HG03064 (cell line): ENCODE measurements at regions not wholly inside any gene's neighbourhood (a gene's known extent, or its start where the extent isn't known, plus 50 kb on each side); places are given as distances from the start of the nearest gene placed in this dataset.

Source experiments
- ATAC-seq: cut with Tn5 transposase; IDR thresholded peaks from one replicate; pipeline ENCODE4 v1.9.1; 2021; ENCODE audit warnings: low read depth; ENCODE audit not compliant: unreplicated experiment

DNA sequence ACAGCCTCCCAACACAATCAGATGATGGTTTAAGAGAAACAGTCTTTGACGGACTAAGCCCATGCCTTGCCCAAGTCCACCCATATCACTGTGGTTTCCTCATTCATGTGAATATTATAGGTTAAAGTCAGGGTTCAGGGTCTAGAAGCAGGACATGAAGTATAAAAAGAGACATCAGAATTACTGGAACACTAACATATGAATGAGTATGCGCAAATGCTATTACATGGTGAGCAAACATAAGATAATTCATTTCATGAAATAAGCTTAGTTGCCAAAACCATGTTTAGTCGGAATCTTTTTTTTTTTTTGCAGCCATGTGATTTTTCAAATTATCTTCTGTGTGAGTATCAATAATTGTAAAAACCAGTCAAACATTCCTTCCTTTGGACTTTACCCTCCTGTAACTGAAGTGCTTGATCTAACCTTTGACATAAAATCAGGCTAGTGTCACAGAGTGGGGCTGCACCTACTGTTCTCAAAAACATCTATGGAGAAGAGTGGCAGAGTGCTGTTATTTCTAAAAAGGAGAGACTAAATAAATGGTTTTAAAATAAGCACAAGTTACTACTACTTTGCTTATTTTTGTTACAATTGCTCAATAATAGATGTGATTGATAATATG is 84.9 kb upstream of the NRIP1 start:
- no peak for ATAC-seq

DNA sequence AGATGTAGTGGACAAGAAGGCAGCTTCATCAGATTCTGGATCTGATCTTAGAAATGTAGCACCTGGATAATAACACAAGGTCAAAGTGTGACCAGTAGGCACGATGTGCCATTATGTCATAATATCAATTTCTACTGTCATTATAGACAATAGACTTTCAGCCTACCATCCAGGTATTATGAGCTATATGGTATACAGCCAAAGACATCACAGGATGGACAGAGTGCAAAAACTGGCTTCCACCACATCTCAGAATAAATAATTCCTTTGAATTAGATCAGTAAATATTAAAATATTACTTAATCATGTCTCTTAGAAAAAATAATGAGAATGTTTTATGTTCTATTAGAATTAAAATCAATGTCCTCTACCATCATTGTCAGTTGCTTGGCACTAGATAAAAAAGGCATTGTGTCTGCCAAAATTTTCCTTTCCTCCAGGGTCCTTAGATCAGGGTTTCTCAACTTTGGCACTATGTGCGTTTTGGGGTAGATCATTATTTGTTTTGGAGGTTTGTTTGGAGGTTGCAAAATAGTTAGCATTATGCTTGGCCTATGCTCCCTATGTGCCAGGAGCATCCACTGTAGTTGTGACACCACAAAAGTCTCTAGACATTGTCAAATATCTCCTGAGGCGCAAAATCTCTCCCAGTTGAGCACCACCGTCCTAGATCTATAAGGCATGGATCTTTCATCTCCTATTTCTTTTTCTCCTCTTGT is 86.7 kb upstream of the NRIP1 start:
- no peak for ATAC-seq

DNA sequence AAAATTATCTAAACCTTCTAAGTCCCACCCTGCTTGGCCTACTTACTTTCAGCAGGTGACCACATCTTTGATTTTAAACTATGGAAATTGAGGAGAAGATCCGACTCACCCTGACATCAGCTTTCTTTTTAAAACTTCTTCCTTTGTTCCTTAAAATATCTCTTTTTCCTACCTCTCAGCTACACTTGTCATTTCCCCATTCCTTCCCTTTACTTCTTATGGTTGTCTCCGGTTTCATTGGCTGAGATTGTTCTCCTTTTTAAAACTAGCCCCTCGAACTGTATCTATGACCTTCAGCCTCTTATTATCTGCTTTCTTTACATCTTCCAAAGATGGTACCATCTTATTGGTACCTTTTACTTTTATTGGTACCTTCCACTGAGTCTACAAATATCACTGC is 87.8 kb upstream of the NRIP1 start:
- no peak for ATAC-seq

DNA sequence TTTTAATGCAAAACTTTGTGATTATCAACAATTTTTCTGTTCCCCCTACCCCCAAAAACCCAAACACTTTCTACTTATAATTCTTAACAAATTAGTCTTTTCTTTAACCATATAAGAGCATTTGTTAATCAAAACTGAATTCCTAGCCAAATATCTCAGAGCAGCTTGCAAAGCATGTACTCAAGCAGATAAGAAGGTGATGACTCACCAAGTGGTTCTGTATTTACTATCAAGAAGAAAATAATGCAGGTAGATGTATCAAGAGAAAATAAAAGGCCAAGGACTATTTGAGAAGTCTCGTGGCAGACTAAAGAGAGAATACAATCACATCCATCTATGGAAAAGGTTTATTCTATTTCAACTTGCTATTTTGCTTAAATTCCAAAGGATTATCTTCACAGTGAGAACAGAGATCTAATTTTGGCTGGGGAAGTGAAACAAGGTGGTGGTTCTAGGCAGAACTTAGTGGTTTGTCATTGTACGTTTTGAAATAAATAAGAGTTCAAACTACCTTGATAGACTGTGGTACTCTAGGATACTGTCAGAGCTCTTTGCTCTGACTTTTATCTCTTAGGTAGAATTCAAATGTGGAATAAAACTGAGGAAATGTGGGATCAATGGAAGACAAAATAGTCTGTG is 94.7 kb upstream of the NRIP1 start:
- ATAC-seq, result peak; percentile 68

DNA sequence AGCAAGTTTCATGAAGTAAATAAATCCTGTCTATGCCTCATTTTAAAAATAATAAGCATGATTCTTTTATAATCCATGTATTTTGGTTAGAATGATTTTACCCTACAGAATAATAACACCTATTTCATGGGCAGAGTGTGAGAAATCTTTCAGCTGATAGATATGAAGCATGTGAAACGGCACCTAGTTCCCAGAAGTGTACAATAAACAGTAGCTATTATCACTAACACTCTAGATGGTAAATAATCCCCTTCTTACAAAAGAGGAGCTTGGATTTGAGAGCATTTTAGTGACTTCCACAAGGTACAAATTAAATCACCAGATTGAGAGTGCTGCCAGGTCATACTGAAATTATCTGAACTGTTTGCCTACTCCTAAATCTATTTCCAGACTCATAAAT is 95.3 kb upstream of the NRIP1 start:
- no peak for ATAC-seq

DNA sequence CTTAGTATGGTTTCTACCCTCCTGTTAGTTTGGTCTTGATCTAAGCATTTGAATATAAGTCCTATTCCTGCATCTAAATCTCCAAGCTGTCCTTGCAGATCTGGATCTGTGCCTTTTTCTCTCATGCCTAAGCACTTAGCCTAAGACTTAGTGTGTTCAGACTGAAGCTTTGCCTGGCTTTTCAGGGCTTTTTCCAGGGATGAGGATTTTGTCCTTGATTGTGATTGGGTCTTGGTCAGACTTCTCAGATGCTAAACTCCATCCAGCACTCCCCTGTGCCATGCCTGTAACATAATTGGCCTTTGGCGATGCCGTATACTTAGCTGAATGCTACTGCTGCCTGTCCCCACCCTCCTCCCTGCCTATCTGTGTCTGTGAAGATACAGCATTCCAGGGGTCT is 98.1 kb upstream of the NRIP1 start:
- no peak for ATAC-seq

DNA sequence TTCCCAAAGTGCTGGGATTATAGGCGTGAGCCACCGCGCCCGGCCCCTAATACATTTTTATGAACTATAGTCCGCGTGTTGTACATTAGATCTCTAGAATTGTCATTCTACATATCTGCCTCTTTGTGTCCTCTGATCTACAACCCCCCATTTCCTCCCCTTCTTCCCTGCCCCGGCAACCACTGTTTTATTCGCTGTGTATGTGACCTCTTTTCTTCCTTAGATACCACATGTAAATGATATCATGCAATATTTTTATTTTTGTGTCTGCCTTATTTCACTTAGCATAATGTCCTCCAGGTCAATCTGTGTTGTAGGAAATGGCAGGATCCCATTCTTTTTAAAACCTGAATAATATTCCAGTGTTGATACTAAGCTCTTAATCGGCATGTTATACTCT is 99.5 kb upstream of the NRIP1 start:
- no peak for ATAC-seq

DNA sequence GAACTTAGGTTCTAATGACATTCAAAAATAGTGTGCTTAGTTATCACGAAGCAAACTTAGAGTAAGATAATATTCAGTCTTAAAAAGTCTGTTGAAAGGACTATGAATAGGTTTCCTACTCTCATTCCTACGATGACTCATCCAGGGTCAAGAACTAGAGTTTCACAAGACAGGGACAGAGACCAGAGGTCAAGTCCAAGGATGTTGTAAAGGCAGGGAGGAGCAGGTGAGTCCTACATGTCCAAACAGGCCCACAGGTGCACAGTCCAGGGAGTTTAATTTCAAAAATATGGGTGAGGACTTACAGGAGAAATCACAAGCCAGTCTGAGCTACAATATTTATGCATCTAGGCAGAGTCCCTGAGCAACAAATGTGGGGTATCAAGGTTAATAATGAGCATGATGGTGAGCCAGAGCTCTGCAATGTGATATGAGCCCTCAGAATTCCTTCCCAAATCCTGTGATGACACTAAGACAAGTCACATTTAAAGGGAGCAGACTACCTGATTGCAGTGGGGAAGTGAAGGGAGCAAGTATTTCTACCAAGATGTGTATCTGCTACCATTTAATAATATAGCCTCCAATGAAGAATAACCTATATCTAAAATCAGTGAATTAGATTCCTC is 100.0 kb upstream of the NRIP1 start:
- no peak for ATAC-seq

DNA sequence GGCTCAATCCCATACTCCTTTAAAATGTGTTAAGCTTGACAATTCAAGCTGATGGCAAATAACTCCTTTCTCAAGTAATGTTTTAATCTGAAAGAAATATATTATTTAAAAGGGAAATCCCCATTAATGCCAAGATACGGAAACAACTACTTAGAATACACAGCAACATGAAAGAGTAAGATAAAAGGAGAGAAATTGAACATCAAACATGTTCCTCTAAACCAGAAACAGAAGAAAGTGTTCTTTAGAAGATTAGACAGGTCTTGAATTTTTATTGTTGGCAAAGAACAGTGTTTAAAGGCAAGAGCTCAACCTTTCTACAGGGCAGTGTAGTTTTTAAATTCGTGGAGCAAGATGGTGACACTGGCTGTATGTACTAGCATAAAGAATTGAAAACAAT is 105.8 kb upstream of the NRIP1 start:
- ATAC-seq, result no peak

DNA sequence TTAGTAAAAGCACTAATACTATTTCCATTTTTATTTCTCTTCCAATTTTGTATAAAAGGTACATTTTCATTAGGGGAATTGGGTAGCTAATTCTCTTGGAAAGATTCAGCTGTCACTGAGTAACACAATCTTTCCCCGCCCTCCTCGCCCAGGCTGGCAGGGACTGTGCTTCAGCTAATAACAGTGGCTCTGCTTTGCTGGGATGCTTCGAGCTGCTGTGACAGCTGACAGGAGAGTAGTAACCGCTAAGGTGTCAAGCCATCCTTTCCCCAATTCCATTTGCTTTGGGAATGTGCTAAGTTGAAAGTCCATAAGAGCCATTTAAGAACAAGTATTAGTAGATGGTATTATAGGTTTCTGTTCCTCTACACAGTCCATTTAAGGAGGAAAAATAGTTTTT is 106.7 kb upstream of the NRIP1 start:
- ATAC-seq, result no peak

DNA sequence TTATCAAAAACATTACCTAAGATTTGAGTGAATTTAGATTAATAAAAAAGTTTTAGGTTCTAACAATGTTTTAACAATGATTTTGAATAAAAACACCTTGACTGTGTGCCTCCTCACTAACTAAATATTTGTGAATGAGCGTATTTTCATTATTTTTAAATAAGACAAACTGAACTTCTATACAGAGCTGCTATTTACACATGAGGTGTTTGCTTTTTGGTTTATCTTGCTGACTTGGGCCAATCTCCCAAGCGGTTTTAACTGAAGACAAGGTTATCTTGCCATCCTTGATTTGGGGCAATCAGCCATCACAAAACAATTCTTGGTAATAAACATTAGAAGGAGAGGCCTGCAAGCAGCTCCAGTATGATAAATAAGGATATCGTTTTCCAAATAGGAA is 108.2 kb upstream of the NRIP1 start:
- ATAC-seq, result no peak

DNA sequence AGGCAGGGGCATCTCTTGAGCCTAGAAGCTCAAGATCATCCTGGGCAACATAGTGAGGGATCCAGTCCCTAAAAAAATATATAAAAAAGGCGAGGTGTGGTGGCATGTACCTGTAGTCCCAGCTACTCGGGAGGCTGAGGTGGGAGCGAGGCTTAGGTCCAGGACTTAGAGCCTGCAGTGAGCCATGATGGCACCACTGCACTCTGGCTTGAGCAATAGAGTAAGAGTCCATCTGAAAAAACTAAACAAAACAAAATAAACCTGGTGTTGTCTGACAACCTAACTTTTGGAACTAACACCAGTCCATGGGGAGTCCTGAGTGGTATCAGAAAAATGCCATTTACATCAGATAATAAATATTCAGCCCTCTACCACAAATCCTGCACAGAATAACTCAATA is 110.1 kb upstream of the NRIP1 start:
- no peak for ATAC-seq

DNA sequence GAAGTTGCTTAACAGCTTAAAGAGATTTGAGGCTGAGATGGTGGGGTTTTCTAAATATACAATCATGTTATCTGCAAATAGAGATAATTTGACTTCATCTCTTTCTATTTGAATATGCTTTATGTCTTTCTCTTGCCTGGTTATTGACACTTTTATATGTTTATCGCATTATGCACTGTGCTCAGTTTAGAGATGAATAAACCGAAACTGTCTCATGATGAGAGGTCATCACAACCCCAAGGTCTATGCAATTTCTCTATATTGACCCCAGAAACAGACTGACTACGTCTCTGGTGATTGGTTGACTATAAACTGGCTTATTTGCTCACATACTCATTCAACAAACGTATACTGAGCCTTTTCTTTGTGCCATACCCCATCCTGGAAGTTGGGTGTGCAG is 117.9 kb upstream of the NRIP1 start:
- no peak for ATAC-seq

DNA sequence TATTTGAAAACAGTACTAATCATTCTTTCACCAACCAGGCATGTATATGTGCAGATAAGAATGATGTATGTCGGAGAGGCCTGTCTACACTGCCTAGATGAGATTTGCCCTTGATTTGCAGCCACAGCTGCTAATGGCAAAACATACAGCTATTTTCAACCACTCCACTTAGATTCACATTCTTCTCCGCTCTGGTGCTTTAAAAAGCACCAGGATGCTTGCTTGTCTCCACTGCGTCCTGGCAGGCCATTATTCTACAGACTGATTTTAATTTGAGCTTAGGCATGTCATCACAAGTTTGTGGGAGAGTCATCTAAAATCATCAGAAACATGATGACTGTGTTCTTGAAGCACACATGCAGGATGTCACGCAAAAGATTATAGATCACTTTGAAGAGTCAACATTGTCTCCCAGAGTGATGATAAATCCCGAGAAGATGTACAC is 119.0 kb upstream of the NRIP1 start:
- ATAC-seq, result no peak

DNA sequence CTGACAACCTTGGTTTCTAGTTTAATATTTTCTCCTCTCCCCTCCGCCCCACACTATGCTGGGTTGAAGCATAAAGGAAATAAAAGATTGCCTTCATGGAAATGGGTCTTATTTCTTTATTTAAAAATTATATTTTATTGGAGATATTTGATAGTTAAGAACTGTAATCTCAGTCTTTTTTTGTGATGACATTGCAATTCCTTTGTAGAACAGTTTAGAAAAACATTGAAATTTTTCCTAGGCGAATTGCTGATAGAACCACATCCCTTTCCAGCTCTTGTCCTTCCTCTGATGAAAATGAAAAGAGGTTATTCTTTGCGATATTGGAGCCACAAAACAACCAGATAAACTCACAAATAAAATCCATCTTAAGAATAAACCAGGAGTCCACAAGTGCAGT is 125.6 kb upstream of the NRIP1 start:
- ATAC-seq, result no peak

DNA sequence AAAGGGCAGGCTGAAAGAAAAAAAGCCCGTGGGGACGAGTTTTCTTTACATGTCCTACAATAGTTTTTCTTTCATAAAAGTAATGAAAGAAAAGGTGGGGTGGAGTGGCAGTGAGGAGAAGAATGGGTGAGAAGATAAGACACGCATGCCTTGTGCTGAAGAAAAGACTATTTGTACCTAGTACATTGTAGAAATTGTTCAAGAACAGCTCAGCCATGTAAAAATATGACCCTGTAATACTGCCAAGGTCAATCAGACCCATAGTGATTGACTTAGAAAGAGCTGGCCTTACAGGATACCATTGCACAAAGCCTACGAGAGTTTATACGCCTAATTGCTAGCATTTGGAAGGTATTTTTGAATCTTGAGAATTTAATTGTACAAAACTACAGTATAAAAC is 126.0 kb upstream of the NRIP1 start:
- no peak for ATAC-seq

DNA sequence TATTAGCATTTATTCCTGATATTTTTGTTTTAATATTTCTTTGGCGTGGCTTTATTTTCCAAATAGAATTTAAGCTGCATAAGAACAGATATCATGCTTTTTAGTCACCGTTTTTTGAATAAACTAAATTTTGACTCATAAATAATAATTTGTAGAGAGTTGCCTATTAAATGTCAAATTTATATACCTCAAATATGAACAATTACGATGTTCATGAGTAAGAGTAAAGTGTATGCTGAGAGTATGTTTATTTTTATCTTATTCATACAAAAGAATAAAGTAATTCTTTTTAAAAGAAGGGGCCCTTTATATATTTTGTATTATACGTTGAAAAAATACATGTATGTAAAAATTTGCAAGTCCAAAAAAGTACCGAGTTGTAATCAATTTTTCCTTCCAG is 126.5 kb upstream of the NRIP1 start:
- ATAC-seq, result no peak

DNA sequence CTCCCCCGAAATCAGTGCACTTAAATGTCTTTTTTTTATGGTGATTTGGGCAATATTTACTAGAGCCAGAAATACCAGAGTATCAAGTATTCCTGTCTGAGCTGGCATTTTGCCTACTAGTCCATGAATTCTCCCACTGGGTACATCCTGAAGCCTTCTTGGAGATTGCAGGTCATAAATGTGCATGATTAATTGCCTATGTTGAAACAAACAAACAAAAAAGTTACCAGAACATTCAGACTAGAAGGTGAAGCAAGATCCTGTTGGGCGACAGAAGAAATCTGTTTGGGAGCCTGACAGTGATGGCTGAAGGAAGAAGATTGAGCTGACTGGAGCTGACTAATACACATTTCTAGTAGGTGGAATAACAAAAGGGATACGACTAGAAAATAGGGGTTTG is 127.4 kb upstream of the NRIP1 start:
- no peak for ATAC-seq

DNA sequence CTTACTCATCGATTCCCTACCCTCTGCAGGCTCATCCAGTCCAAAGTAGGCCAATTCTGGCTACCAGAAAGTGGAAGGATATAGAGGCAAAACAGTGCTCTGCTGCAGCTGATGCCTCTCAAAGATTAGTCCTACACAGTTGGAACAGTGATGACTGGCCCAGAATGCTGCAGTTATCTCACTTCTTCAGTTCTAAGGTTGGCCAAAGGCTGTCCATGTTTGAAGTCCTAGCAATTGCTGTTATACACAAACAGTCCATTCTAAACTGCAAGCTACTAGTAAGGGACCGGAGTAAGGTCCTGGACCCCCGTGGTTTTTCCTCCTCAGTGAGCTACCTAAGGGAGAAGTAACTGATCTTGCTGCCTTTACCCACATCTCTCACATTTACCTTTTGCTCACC is 129.1 kb upstream of the NRIP1 start:
- ATAC-seq, result no peak

DNA sequence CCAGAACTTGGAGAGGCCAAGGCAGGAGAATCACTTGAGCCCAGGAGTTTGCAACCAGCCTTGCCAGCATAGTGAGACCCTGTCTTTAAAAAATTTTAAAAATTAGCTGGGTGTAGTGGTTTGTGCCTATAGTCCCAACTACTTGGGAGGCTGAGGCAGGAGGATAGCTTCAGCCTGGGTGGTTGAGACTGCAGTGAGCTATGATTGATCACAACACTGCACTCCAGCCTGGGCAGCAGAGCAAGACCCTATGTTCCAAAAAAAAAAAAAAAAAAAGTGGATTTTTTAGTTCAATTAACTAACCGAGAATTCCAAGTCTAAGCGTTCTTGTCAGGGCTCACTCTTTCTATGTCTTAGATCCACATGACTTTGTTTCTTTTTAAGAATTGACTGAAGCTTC is 130.3 kb upstream of the NRIP1 start:
- ATAC-seq, result no peak

DNA sequence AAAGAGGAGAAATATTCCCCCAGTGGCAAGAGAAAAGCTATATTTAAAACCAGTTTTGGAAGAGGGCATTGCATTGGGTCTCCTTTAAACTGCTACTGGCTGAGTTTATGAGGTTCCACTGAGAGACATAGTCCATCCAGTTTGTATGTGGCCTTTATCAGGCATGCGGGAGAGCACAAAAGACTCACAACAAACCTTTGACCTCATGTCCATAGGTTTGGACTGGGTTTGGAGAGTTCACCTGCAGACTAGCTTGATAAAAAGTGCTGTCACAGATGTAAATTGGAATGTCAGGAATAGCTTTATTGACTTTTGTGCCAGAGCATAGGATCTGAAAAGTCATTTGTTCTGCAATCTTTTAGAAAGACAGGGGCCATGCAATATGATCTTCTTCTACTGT is 131.0 kb upstream of the NRIP1 start:
- no peak for ATAC-seq

DNA sequence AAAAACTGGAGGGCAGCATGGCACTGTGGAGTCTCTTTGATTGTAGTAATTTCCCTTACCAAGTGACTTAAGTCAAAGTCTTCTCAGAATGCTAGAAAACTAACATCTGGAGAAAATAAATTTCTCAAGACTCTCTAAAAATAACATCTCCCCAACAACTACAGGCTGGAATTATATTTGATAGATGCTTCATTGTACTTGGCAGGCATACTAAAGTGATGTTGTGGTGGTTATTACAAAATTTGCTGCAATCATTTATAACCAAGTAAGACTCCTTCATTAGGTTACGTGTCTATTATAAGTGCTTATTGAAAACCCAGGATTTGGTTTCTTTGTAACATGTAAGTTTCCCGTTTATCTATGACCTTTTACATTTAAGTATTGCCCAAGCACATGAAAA is 132.9 kb upstream of the NRIP1 start:
- ATAC-seq, result no peak
